ENCODE measurements at regions not wholly inside any gene's neighbourhood (a gene's known extent, or its start where the extent isn't known, plus 50 kb on each side); places are given as distances from the start of the nearest gene placed in this dataset.
"Not testable (repeated sequence)": the region's sequence is repeated elsewhere in the genome, so short reads cannot be mapped to it uniquely, and the experiment has no call there.

- H3K27me3 Mint-ChIP-seq (ENCODE audit: low read depth); H3K36me3 Mint-ChIP-seq; ATAC-seq; POLR2A ChIA-PET; H3K27ac Mint-ChIP-seq: not testable (repeated sequence)
- TF ChIP-seq E2F5 (CRISPR knock-in tag; IDR thresholded peaks at IDR 0.05) (0 out of 2 replicates have a peak, but pooled peaks have one; percentile 24), FOXK1 (CRISPR knock-in tag; IDR thresholded peaks at IDR 0.05) (peak; percentile 85; the same call in 1 of the 2 replicates), ZBTB21 (CRISPR knock-in tag; IDR thresholded peaks at IDR 0.05; ENCODE audit: borderline replicate concordance) (0 out of 2 replicates have a peak, but pooled peaks have one; percentile 78)
- TF ChIP-seq, protein P1, sequence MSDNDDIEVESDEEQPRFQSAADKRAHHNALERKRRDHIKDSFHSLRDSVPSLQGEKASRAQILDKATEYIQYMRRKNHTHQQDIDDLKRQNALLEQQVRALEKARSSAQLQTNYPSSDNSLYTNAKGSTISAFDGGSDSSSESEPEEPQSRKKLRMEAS (CRISPR knock-in tag; IDR thresholded peaks at IDR 0.05) = peak; percentile 30; the same call in 1 of the 2 replicates
- TF ChIP-seq, protein P2, sequence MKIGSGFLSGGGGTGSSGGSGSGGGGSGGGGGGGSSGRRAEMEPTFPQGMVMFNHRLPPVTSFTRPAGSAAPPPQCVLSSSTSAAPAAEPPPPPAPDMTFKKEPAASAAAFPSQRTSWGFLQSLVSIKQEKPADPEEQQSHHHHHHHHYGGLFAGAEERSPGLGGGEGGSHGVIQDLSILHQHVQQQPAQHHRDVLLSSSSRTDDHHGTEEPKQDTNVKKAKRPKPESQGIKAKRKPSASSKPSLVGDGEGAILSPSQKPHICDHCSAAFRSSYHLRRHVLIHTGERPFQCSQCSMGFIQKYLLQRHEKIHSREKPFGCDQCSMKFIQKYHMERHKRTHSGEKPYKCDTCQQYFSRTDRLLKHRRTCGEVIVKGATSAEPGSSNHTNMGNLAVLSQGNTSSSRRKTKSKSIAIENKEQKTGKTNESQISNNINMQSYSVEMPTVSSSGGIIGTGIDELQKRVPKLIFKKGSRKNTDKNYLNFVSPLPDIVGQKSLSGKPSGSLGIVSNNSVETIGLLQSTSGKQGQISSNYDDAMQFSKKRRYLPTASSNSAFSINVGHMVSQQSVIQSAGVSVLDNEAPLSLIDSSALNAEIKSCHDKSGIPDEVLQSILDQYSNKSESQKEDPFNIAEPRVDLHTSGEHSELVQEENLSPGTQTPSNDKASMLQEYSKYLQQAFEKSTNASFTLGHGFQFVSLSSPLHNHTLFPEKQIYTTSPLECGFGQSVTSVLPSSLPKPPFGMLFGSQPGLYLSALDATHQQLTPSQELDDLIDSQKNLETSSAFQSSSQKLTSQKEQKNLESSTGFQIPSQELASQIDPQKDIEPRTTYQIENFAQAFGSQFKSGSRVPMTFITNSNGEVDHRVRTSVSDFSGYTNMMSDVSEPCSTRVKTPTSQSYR (CRISPR knock-in tag; IDR thresholded peaks at IDR 0.05) = peak; percentile 61; the same call in 1 of the 2 replicates
- peaks cover 13% of the 10 kb centered on the region for H3K9me3 Mint-ChIP-seq
- CTCF ChIA-PET = interaction anchor here (1.2 kb wide), 1 partner anchor 350 kb away, joined by 3 read pairs; no protein-coding TSS in a partner anchor
- DNase-seq (ENCODE audit: low spot score) = peak; percentile 66
- H3K4me3 Mint-ChIP-seq = peak overlapping the region; percentile 85
- H3K4me1 Mint-ChIP-seq = peaks cover 25% of the 10 kb centered on the region
Measured at GRCh38 chr5:7170785-7171184, 225.2 kb upstream of the ADCY2 start.

- CTCF ChIA-PET = no interaction called here
- Mint-ChIP-seq H3K27ac (no peak overlapping the region), H3K36me3 (no peaks in the 10 kb centered on the region), H3K9me3 (no peaks in the 10 kb centered on the region), H3K27me3 (ENCODE audit: low read depth) (no peaks in the 10 kb centered on the region), H3K4me3 (no peak overlapping the region), H3K4me1 (no peaks in the 10 kb centered on the region)
- no peak for TF ChIP-seq EMX1 (CRISPR knock-in tag; IDR thresholded peaks at IDR 0.05)
- TF ChIP-seq, protein P3, sequence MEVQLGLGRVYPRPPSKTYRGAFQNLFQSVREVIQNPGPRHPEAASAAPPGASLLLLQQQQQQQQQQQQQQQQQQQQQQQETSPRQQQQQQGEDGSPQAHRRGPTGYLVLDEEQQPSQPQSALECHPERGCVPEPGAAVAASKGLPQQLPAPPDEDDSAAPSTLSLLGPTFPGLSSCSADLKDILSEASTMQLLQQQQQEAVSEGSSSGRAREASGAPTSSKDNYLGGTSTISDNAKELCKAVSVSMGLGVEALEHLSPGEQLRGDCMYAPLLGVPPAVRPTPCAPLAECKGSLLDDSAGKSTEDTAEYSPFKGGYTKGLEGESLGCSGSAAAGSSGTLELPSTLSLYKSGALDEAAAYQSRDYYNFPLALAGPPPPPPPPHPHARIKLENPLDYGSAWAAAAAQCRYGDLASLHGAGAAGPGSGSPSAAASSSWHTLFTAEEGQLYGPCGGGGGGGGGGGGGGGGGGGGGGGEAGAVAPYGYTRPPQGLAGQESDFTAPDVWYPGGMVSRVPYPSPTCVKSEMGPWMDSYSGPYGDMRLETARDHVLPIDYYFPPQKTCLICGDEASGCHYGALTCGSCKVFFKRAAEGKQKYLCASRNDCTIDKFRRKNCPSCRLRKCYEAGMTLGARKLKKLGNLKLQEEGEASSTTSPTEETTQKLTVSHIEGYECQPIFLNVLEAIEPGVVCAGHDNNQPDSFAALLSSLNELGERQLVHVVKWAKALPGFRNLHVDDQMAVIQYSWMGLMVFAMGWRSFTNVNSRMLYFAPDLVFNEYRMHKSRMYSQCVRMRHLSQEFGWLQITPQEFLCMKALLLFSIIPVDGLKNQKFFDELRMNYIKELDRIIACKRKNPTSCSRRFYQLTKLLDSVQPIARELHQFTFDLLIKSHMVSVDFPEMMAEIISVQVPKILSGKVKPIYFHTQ (CRISPR knock-in tag; IDR thresholded peaks at IDR 0.05) = no peak
- TF ChIP-seq, protein P4, sequence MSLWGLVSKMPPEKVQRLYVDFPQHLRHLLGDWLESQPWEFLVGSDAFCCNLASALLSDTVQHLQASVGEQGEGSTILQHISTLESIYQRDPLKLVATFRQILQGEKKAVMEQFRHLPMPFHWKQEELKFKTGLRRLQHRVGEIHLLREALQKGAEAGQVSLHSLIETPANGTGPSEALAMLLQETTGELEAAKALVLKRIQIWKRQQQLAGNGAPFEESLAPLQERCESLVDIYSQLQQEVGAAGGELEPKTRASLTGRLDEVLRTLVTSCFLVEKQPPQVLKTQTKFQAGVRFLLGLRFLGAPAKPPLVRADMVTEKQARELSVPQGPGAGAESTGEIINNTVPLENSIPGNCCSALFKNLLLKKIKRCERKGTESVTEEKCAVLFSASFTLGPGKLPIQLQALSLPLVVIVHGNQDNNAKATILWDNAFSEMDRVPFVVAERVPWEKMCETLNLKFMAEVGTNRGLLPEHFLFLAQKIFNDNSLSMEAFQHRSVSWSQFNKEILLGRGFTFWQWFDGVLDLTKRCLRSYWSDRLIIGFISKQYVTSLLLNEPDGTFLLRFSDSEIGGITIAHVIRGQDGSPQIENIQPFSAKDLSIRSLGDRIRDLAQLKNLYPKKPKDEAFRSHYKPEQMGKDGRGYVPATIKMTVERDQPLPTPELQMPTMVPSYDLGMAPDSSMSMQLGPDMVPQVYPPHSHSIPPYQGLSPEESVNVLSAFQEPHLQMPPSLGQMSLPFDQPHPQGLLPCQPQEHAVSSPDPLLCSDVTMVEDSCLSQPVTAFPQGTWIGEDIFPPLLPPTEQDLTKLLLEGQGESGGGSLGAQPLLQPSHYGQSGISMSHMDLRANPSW (CRISPR knock-in tag; conservative IDR thresholded peaks at IDR 0.05; ENCODE audit: low read depth) = no peak
- TF ChIP-seq SMAD4 (CRISPR knock-in tag; IDR thresholded peaks at IDR 0.05) = no peak
- TF ChIP-seq ZNF396 (CRISPR knock-in tag; IDR thresholded peaks at IDR 0.05; ENCODE audit: borderline replicate concordance) = no peak
- TF ChIP-seq MLX (CRISPR knock-in tag; IDR thresholded peaks at IDR 0.05) = no peak
- no peak for TF ChIP-seq ATF1 (CRISPR knock-in tag; IDR thresholded peaks at IDR 0.05)
- TF ChIP-seq ATF2 (CRISPR knock-in tag; IDR thresholded peaks at IDR 0.05; ENCODE audit: borderline replicate concordance, low read depth) = no peak
- TF ChIP-seq FOXP1 (CRISPR knock-in tag; IDR thresholded peaks at IDR 0.05; ENCODE audit: borderline replicate concordance) = no peak
- DNase-seq (ENCODE audit: low spot score) (no peak), ATAC-seq (no peak)
- POLR2A ChIA-PET = no interaction called here
Measured at GRCh38 chr5:7179364-7179763, 216.6 kb upstream of the ADCY2 start.
